ENCODE measurements at regions not wholly inside any gene's neighbourhood (a gene's known extent, or its start where the extent isn't known, plus 50 kb on each side); places are given as distances from the start of the nearest gene placed in this dataset.

DNA sequence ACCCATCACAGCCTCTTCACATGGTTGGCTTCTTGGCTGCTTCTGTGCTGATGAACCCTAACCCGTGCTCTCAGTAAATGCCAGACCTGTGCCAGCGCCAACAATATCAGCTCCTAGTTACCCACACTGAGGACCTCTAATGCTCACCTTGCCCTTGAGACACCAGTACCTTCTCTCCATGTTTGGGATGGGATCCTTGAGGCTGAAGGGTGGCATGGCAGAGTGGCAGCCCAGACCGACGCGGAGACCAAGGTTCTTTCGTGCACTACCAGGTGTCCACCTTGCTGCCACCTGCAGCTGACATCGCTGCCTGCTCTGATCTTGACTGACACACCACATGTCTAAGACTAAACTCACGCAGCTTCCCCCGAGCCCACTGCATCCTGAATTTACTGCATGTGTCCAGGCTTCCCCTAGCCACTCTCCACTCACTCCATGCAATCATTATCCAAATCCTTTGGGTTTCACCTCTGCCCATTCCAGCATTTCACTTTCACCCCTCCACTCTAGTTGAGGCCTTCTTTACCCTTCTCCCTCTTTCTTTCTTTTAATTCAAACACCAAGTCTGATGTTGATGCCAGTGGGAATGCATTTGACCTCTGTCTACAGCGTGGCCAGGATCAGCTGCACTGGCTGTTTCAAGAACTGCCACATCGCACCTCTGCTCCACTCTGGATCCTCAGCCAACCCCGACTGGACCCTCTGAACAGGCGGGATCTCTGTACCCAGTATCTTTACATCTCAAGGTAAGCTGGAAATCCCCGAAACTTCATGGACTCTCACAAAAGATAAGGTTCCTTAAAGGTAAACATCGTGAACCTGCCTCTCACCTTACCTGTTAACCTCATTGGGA, 294.9 kb downstream of the GLRX3 start:
- no peak for TF ChIP-seq CTCF (conservative IDR thresholded peaks at IDR 0.05; ENCODE audit: low read depth, low read length)
- no peak for DNase-seq (ENCODE audit: low read depth)

GRCh38 chr10:130432271-130432670, 296.1 kb downstream of the GLRX3 start:
- DNase-seq (ENCODE audit: low read depth), result no peak
- TF ChIP-seq CTCF (conservative IDR thresholded peaks at IDR 0.05; ENCODE audit: low read depth, low read length), result no peak

More for the DNA sequence above, 294.9 kb downstream of the GLRX3 start:
- H3K4me3 ChIP-seq (ENCODE audit: low read depth, low read length), result no peak overlapping the region

GRCh38 chr10:130432850-130433249, 296.7 kb downstream of the GLRX3 start:
- no peak for DNase-seq (ENCODE audit: low read depth)
- TF ChIP-seq CTCF (conservative IDR thresholded peaks at IDR 0.05; ENCODE audit: low read depth, low read length), result no peak
- no peak overlapping the region for H3K4me3 ChIP-seq (ENCODE audit: low read depth, low read length)

More at GRCh38 chr10:130432271-130432670, 296.1 kb downstream of the GLRX3 start:
- H3K4me3 ChIP-seq (ENCODE audit: low read depth, low read length), result no peak overlapping the region

DNA sequence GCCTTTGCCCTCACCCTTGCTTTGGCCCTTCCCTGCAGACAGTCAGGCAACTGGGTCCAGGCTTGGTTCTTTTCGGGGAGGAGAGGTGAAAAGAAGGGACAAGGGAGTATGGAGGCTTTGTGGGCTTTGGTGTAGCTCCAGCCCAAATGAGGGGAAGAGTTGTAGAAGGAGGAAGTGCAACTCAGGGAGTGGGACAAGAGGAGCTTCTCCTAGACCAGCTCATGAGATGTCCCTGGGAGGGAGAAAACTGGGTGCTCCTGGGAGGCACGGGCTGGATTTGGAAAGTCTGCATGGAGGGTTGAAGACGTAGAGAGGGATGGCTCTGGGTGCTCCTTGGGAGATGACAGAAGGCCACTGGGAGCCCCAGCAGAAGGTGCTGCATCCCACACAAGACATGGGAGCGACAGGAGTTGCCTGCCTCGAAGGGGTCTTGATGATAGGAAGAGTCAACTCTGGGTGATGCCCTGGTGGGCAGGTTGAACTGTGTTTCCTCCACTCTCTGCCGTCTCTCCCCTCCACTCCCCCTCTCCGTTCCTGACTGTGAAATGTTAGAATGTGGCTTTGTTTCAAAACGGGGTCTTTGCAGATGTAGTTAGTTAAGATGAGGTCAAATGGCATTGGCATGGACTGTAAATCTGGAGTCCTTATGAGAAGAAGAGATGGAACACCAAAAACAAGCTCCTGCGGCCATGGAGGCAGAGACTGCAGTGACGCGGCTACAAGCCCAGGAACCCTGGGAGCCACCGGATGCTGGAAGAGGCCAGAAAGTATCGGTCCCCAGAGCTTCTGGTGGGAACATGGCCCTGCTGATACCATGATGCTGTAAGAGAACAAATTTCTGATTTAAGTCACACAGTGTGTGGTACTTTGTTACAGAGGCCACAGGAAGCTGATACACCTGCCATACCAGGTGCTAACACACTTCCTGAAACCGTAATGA, 298.5 kb downstream of the GLRX3 start:
- TF ChIP-seq CTCF (conservative IDR thresholded peaks at IDR 0.05; ENCODE audit: low read depth, low read length), result no peak
- DNase-seq (ENCODE audit: low read depth), result no peak
- H3K4me3 ChIP-seq (ENCODE audit: low read depth, low read length), result no peak overlapping the region

GRCh38 chr10:130435961-130436360, 299.8 kb downstream of the GLRX3 start:
- H3K4me3 ChIP-seq (ENCODE audit: low read depth, low read length), result no peak overlapping the region
- DNase-seq (ENCODE audit: low read depth), result no peak
- TF ChIP-seq CTCF (conservative IDR thresholded peaks at IDR 0.05; ENCODE audit: low read depth, low read length), result no peak

- no peak overlapping the region for H3K4me3 ChIP-seq (ENCODE audit: low read depth, low read length)
- TF ChIP-seq CTCF (conservative IDR thresholded peaks at IDR 0.05; ENCODE audit: low read depth, low read length), result no peak
- no peak for DNase-seq (ENCODE audit: low read depth)
These were observed 302.7 kb downstream of the GLRX3 start for GRCh38 chr10:130438861-130439260.

All from epithelial cell of proximal tubule (primary cell).